K562 (cell line): ENCODE measurements at regions not wholly inside any gene's neighbourhood (a gene's known extent, or its start where the extent isn't known, plus 50 kb on each side); places are given as distances from the start of the nearest gene placed in this dataset.
A peak's percentile ranks its signal among the peaks of the same experiment; 100 is the strongest.

Experiments used
- ATAC-seq: fragments of 200-7000 bp; cut with Tn5 transposase; 3 replicates; pipeline ENCODE4 v1.9.1; 2020; ENCODE audit warnings: moderate library complexity
- BruUV-seq: library from RNA; stranded (reverse); fragments of 400-500 nt; replicated peaks from 2 replicates; lab custom pipeline; 2021; lab: Mats Ljungman, UMichigan
- CTCF ChIA-PET: fragments of 300-600 bp; formaldehyde crosslinking; extraction: SDS; loops from one replicate; lab custom pipeline; 2021; ENCODE audit warnings: low intra/inter-chr PET ratio; lab: Yijun Ruan, JAX
- POLR2A ChIA-PET: fragments of 300-600, 350-650 bp; sonication (Branson Sonifier 250); formaldehyde crosslinking; extraction: SDS; loops from one replicate; lab custom pipeline; 2021; ENCODE audit warnings: antibody characterized with exemption, inconsistent platforms; lab: Yijun Ruan, JAX
- DNase-seq, 4 experiments: peaks; one replicate each; pipeline versions ENCODE4 v3.0.0 to v3.0.0-alpha.2; 2011 to 2018; ENCODE audit warnings: low spot score in 3 of 4, mixed read lengths in 3 of 4; ENCODE audit errors: extremely low read depth in 1 of 4
- FAIRE-seq: peaks from 2 replicates; lab custom pipeline; 2011; peaks lifted over from hg19 to GRCh38; lab: Jason Lieb, UNC
- H2AFZ ChIP-seq: 2 replicates; pipeline ENCODE4 v1.6.0; 2011; ENCODE audit warnings: low read depth, low read length, control low read depth, inconsistent platforms
- H3K27ac ChIP-seq: fragments of 200-600 bp; 3 replicates; pipeline ENCODE4 v1.8.0; 2011; ENCODE audit warnings: low read depth, mild to moderate bottlenecking, control low read depth, inconsistent platforms, low read length, moderate library complexity, mixed read lengths; ENCODE audit errors: extremely low read depth
- H3K27me3 ChIP-seq, 2 experiments: fragments of 300-600 bp in 1 of 2; 2 replicates in 1 of 2; 3 replicates in 1 of 2; pipeline versions ENCODE4 v1.6.0 to v1.8.0; 2011; ENCODE audit warnings: inconsistent platforms in 2 of 2, low read length in 2 of 2, mild to moderate bottlenecking in 1 of 2, mixed read lengths in 1 of 2, moderate library complexity in 1 of 2; ENCODE audit not compliant: control insufficient read depth in 2 of 2, insufficient read depth in 2 of 2
- H3K36me3 ChIP-seq: fragments of 300-600 bp; 3 replicates; pipeline ENCODE4 v1.8.0; 2011; ENCODE audit warnings: mild to moderate bottlenecking, low read length, inconsistent platforms; ENCODE audit not compliant: control insufficient read depth, insufficient read depth
- H3K4me1 ChIP-seq, 2 experiments: fragments of 200-600 bp in 1 of 2; replicated peaks in 1 of 2; 2 replicates in 1 of 2; 3 replicates in 1 of 2; pipeline versions ENCODE4 v1.5.1 to v1.8.0; 2011; ENCODE audit warnings: inconsistent platforms in 2 of 2, low read length in 2 of 2, mild to moderate bottlenecking in 1 of 2, mixed read lengths in 1 of 2, moderate library complexity in 1 of 2; ENCODE audit not compliant: control insufficient read depth in 2 of 2, insufficient read depth in 2 of 2
- H3K4me2 ChIP-seq: 2 replicates; pipeline ENCODE4 v1.6.1; 2011; ENCODE audit warnings: low read length, control low read depth, inconsistent platforms, mixed read lengths; ENCODE audit not compliant: insufficient read depth
- H3K4me3 ChIP-seq: fragments of 200-600 bp; sonication (generic), shearing (Covaris generic); 2 replicates; pipeline ENCODE4 v1.5.1; 2016; ENCODE audit warnings: control low read depth, inconsistent platforms
- H3K79me2 ChIP-seq: fragments of 200-600 bp; 3 replicates; pipeline ENCODE4 v1.8.0; 2011; ENCODE audit warnings: low read length, inconsistent platforms; ENCODE audit not compliant: control insufficient read depth, insufficient read depth
- H3K9ac ChIP-seq, 2 experiments: 2 replicates each; pipeline versions ENCODE4 v1.6.0 to v1.6.1; 2011; ENCODE audit warnings: low read depth in 2 of 2, low read length in 2 of 2, control low read depth in 1 of 2, inconsistent platforms in 1 of 2, mild to moderate bottlenecking in 1 of 2, mixed read lengths in 1 of 2; ENCODE audit not compliant: insufficient read depth in 1 of 2
- H3K9me1 ChIP-seq: one replicate; pipeline ENCODE4 v1.6.0; 2011; ENCODE audit warnings: inconsistent platforms, mild to moderate bottlenecking, low read length, moderate library complexity; ENCODE audit not compliant: control insufficient read depth, insufficient read depth
- H3K9me3 ChIP-seq: replicated peaks from 2 replicates; pipeline ENCODE4 v1.5.1; 2011; ENCODE audit warnings: low read depth, low read length, inconsistent platforms; ENCODE audit not compliant: control insufficient read depth, insufficient read depth
- H4K20me1 ChIP-seq: replicated peaks from 2 replicates; pipeline ENCODE4 v1.6.1; 2011; ENCODE audit warnings: low read length, inconsistent platforms, mixed read lengths; ENCODE audit not compliant: control insufficient read depth, insufficient read depth
- ARID2 ChIP-seq: fragments of 450-650 bp; IDR thresholded peaks from 2 replicates; pipeline ENCODE4 v1.6.1; 2017; ENCODE audit warnings: antibody characterized with exemption, mild to moderate bottlenecking
- CEBPG ChIP-seq, 3 experiments: fragments of 200-800 bp in 1 of 3; sonication (Bioruptor generic) in 1 of 3; sonication (generic) in 1 of 3; formaldehyde crosslinking in 1 of 3; IDR thresholded peaks in 2 of 3; conservative IDR thresholded peaks in 1 of 3; 2 replicates each; pipeline versions ENCODE4 v1.6.1 to v1.8.0; 2016 to 2022; ENCODE audit warnings: missing compliant biosample characterization in 2 of 3, missing genetic modification characterization in 2 of 3, mild to moderate bottlenecking in 1 of 3, missing genetic modification reagents in 1 of 3
- CTCF ChIP-seq, 3 experiments: IDR thresholded peaks in 2 of 3; conservative IDR thresholded peaks in 1 of 3; 2 replicates each; pipeline ENCODE4 v1.5.1; 2011 to 2012; ENCODE audit warnings: low read length in 3 of 3, mild to moderate bottlenecking in 3 of 3, control low read depth in 2 of 3, improper control_type of control experiment in 1 of 3, inconsistent platforms in 1 of 3, low read depth in 1 of 3, mixed read lengths in 1 of 3, moderate library complexity in 1 of 3; ENCODE audit not compliant: insufficient read depth in 2 of 3
- FOXM1 ChIP-seq, 2 experiments: fragments of 450-650 bp in 1 of 2; sonication (generic) in 1 of 2; formaldehyde crosslinking in 1 of 2; IDR thresholded peaks; 2 replicates each; pipeline versions ENCODE4 v1.6.1 to v1.9.0; 2017 to 2022; ENCODE audit warnings: low read depth in 2 of 2, mild to moderate bottlenecking in 2 of 2, missing genetic modification reagents in 1 of 2, moderate library complexity in 1 of 2
- FOXO4 ChIP-seq: fragments of 450-650 bp; formaldehyde crosslinking; IDR thresholded peaks from 2 replicates; pipeline ENCODE4 v1.4.0; 2020; ENCODE audit warnings: mild to moderate bottlenecking, moderate library complexity
- HDAC3 ChIP-seq: fragments of 450-650 bp; IDR thresholded peaks from 2 replicates; pipeline ENCODE4 v1.6.1; 2018; ENCODE audit warnings: borderline replicate concordance, mild to moderate bottlenecking, moderate library complexity; ENCODE audit not compliant: partially characterized antibody
- HMGN3 ChIP-seq: IDR thresholded peaks from 2 replicates; pipeline ENCODE4 v1.6.1; 2011; ENCODE audit warnings: borderline replicate concordance, low read depth, mild to moderate bottlenecking, mixed read lengths, low read length; ENCODE audit not compliant: insufficient read length; ENCODE audit errors: extremely low read depth
- RBFOX2 ChIP-seq: fragments of 200-400 bp; formaldehyde crosslinking; IDR thresholded peaks from 2 replicates; pipeline ENCODE4 v1.6.1; 2017; ENCODE audit warnings: low read depth, mild to moderate bottlenecking, low read length, moderate library complexity
- ZNF561 ChIP-seq: fragments of 450-650 bp; formaldehyde crosslinking; conservative IDR thresholded peaks from 2 replicates; pipeline ENCODE4 v1.4.0; 2020; ENCODE audit warnings: mild to moderate bottlenecking, moderate library complexity
- WGBS: fragments of 100-300 bp; shearing (Covaris generic); methylation state at CpG from one replicate; pipeline ENCODE4 v1.1.6; 2016; ENCODE audit warnings: low coverage, mixed read lengths; ENCODE audit not compliant: insufficient coverage; ENCODE audit errors: missing lambda C conversion rate; 5-methylcytosine and 5-hydroxymethylcytosine counted together
- in situ Hi-C: fragments of 300-500 bp; cut with MboI; formaldehyde crosslinking; loops from 4 replicates; pipeline ENCODE4 v1.15.0; 2018; ENCODE audit warnings: inconsistent platforms, mixed read lengths
- intact Hi-C: fragments of 100-400 bp; cut with micrococcal nuclease; formaldehyde crosslinking; loops from 2 replicates; pipeline ENCODE4 v1.14.2; 2022

- Histone ChIP-seq H2AFZ (no peak overlapping the region), H3K79me2 (no peaks in the 10 kb centered on the region), H3K4me3 (no peak overlapping the region)
- POLR2A ChIA-PET: no interaction called here
- no peak for DNase-seq
- TF ChIP-seq HMGN3: no peak
- no peak for TF ChIP-seq ARID2
- TF ChIP-seq, all 486 proteins: peak for 0
- H3K27ac ChIP-seq: no peak overlapping the region
- no peaks in the 10 kb centered on the region for H4K20me1 ChIP-seq
- 0% methylated on average over 2 of the region's 2 CpGs for whole genome bisulfite sequencing
- intact Hi-C loops (no loop called here), in situ Hi-C loops (no loop called here)
- H3K9me1 ChIP-seq: no peaks in the 10 kb centered on the region
- H3K36me3 ChIP-seq: no peaks in the 10 kb centered on the region
- H3K4me2 ChIP-seq: no peak overlapping the region
- H3K9me3 ChIP-seq: no peaks in the 10 kb centered on the region; the same call in 1 of the 2 replicates
- BruUV-seq: no TSS peak
- no peak overlapping the region for H3K9ac ChIP-seq
- ATAC-seq (no peak), FAIRE-seq (no peak)
- H3K4me1 ChIP-seq: no peaks in the 10 kb centered on the region
- CTCF ChIA-PET: no interaction called here
- H3K27me3 ChIP-seq: no peaks in the 10 kb centered on the region
Measured at GRCh38 chr6:24060982-24061754, 64.8 kb upstream of the NRSN1 start.

- peaks cover 5% of the 10 kb centered on the region; the same call in 1 of the 2 replicates for H3K9me3 ChIP-seq
- no peak overlapping the region for H3K4me2 ChIP-seq
- no peak for FAIRE-seq
- 0% methylated on average over 1 of the region's 1 CpG for WGBS
- H3K9me1 ChIP-seq: no peaks in the 10 kb centered on the region
- H3K27ac ChIP-seq: no peak overlapping the region
- CTCF ChIA-PET: no interaction called here
- DNase-seq: peak in 1 of 4 experiments; percentile 6
- no peak overlapping the region for H2AFZ ChIP-seq
- H3K9ac ChIP-seq: no peak overlapping the region
- no TSS peak for BruUV-seq
- no peak for ATAC-seq
- H3K27me3 ChIP-seq: no peaks in the 10 kb centered on the region
- no peaks in the 10 kb centered on the region for H3K4me1 ChIP-seq
- H3K36me3 ChIP-seq: no peaks in the 10 kb centered on the region
- no peaks in the 10 kb centered on the region for H4K20me1 ChIP-seq
- H3K79me2 ChIP-seq: no peaks in the 10 kb centered on the region
- intact Hi-C loops: no loop called here
- POLR2A ChIA-PET: no interaction called here
- in situ Hi-C loops: no loop called here
- no peak overlapping the region for H3K4me3 ChIP-seq
- TF ChIP-seq CEBPG (CRISPR knock-in tag; IDR thresholded peaks at IDR 0.05): no peak
- TF ChIP-seq CEBPG (tag; conservative IDR thresholded peaks at IDR 0.05 in 1 of 2, IDR thresholded peaks at IDR 0.05 in 1 of 2): no peak
- no peak for TF ChIP-seq ZNF561 (CRISPR knock-in tag)
- TF ChIP-seq HDAC3: no peak
- TF ChIP-seq CTCF (IDR thresholded peaks at IDR 0.05 in 2 of 3, conservative IDR thresholded peaks at IDR 0.05 in 1 of 3; ENCODE audit: insufficient read depth in 2 of 3, low read depth in 1 of 3, low read length in 3 of 3): 0 out of 6 replicates have a peak, but pooled peaks of 1 of the 3 experiments have one; percentile 19
- no peak for TF ChIP-seq FOXO4 (CRISPR knock-in tag)
- TF ChIP-seq FOXM1 (IDR thresholded peaks at IDR 0.05; ENCODE audit: low read depth): no peak
- TF ChIP-seq FOXM1 (CRISPR knock-in tag; IDR thresholded peaks at IDR 0.05; ENCODE audit: low read depth): no peak
- TF ChIP-seq RBFOX2: no peak
Measured at GRCh38 chr6:24064106-24064505, 61.9 kb upstream of the NRSN1 start.
